Tibial artery (tissue), 4 donors: ENCODE measurements at regions not wholly inside any gene's neighbourhood (a gene's known extent, or its start where the extent isn't known, plus 50 kb on each side); places are given as distances from the start of the nearest gene placed in this dataset.

Experiments used
- DNase-seq, 2 donors: peaks; one replicate each; pipeline ENCODE4 v3.0.0-alpha.2; 2019
- H3K27ac ChIP-seq, 2 donors: fragments of 200-600 bp; sonication (generic) in 1 of 2; 1 replicate in 1 of 2; 2 replicates in 1 of 2; pipeline ENCODE4 v1.5.1; 2018 to 2019; ENCODE audit warnings: mild to moderate bottlenecking in 1 of 2
- H3K27me3 ChIP-seq, 2 donors: fragments of 200-600 bp; sonication (generic) in 1 of 2; one replicate each; pipeline versions ENCODE4 v1.5.1 to v1.6.0; 2016 to 2019
- H3K36me3 ChIP-seq, 3 donors: fragments of 200-600 bp; sonication (generic) in 2 of 3; one replicate each; pipeline ENCODE4 v1.5.1; 2016 to 2019; ENCODE audit warnings: mild to moderate bottlenecking in 2 of 3
- H3K4me1 ChIP-seq, 4 donors: fragments of 200-600 bp; sonication (generic) in 2 of 4; 1 replicate in 3 of 4; 2 replicates in 1 of 4; pipeline ENCODE4 v1.5.1; 2016 to 2019
- H3K4me3 ChIP-seq, 2 donors: fragments of 200-600 bp; sonication (generic) in 1 of 2; 1 replicate in 1 of 2; 2 replicates in 1 of 2; pipeline ENCODE4 v1.5.1; 2018 to 2019; ENCODE audit warnings: mild to moderate bottlenecking in 2 of 2
- H3K9me3 ChIP-seq, 3 donors: fragments of 200-600 bp; sonication (generic) in 1 of 3; one replicate each; pipeline ENCODE4 v1.5.1; 2016 to 2019
- intact Hi-C: fragments of 100-400 bp; cut with DNase I; formaldehyde crosslinking; loops from one replicate; pipeline ENCODE4 v1.15.0; 2023; ENCODE audit warnings: low total_unique reads
- TF ChIP-seq, protein P1 (sequence below), 2 experiments: fragments of 200-600 bp in 1 of 2; fragments of 450-650 bp in 1 of 2; IDR thresholded peaks; one replicate each; pipeline ENCODE4 v1.5.1; 2017 to 2019; ENCODE audit warnings: antibody characterized with exemption in 2 of 2, mild to moderate bottlenecking in 1 of 2, moderate library complexity in 1 of 2

DNA sequence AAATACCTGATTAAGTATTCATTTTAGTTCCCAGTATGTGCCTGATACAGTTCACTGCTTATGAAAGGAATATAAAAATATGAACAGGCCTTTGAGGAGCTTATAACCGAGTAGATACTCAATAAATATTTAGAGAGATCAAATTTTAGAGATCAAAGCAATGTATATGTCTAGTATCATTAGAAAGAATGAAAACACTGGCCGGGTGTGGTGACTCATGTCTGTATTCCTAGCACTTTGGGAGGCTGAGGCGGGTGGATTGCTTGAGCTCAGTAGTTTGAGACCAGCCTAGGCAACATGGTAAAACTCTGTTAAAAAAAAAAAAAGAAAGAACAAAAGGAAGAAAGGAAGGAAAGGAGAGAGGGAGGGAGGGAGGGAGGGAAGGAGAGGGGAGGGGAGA, 113.2 kb upstream of the EEA1 start:
- TF ChIP-seq, protein P1, sequence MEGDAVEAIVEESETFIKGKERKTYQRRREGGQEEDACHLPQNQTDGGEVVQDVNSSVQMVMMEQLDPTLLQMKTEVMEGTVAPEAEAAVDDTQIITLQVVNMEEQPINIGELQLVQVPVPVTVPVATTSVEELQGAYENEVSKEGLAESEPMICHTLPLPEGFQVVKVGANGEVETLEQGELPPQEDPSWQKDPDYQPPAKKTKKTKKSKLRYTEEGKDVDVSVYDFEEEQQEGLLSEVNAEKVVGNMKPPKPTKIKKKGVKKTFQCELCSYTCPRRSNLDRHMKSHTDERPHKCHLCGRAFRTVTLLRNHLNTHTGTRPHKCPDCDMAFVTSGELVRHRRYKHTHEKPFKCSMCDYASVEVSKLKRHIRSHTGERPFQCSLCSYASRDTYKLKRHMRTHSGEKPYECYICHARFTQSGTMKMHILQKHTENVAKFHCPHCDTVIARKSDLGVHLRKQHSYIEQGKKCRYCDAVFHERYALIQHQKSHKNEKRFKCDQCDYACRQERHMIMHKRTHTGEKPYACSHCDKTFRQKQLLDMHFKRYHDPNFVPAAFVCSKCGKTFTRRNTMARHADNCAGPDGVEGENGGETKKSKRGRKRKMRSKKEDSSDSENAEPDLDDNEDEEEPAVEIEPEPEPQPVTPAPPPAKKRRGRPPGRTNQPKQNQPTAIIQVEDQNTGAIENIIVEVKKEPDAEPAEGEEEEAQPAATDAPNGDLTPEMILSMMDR (IDR thresholded peaks at IDR 0.05): no peak
- no peaks in the 10 kb centered on the region for H3K27me3 ChIP-seq
- H3K9me3 ChIP-seq: no peaks in the 10 kb centered on the region
- intact Hi-C loops: no loop called here
- no peak overlapping the region for H3K27ac ChIP-seq
- no peak for DNase-seq
- H3K4me1 ChIP-seq: no peaks in the 10 kb centered on the region
- H3K4me3 ChIP-seq: no peak overlapping the region
- no peaks in the 10 kb centered on the region for H3K36me3 ChIP-seq

DNA sequence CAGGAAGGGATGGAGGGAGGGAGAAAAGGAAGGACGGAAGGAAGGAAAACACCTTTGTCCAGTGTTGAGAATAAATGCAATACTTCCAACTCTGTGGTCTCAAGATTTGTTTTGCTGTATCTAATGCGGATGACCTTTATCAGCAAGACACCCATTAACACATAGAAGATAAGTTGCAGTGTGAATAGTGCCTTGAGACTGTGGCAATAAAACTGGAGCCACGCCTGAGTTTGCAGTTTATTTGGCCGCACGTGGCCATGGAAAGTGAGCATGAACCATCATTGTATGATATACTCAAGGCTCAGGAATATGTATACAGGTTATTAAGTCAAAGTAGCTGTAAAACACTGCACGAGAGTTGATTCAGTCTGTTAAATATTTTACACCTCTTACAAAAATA, 113.6 kb upstream of the EEA1 start:
- Histone ChIP-seq H3K27ac (no peak overlapping the region), H3K27me3 (no peaks in the 10 kb centered on the region), H3K36me3 (no peaks in the 10 kb centered on the region), H3K4me3 (no peak overlapping the region), H3K4me1 (no peaks in the 10 kb centered on the region), H3K9me3 (no peaks in the 10 kb centered on the region)
- TF ChIP-seq, protein P1 (IDR thresholded peaks at IDR 0.05): no peak
- intact Hi-C loops: no loop called here
- no peak for DNase-seq

DNA sequence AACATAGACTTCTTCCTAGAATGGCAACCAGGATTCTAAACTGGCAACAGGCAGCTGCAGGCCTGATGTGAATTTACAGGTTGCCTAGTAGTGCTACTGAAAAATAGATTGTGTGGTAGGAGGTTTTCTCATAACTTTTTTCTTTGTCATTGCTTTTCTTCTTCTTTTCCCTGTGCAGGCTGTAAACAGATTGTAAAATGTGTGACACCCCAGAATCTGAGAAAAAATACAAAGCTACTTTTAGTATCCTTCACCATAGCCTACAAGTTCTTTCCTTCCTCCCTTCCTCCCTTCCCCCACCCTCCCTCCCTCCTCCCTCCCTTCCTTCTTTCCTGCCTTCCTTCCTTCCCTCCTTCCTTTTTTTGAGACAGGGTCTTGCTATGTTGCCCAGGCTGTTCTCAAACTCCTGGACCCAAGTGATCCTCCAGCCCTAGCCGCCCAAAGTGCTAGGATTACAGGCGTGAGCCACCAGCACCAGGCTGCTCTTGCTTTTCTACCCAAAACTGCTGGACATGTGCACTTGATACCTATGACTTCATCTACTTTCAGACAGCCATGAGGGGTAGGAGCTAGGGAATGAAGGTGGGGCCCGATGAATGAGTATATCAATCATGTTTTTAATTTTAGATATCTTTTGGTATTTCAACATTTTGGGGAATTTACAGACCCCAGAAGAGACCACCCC, 114.2 kb upstream of the EEA1 start:
- intact Hi-C loops: no loop called here
- Histone ChIP-seq H3K4me3 (no peak overlapping the region), H3K27ac (no peak overlapping the region), H3K36me3 (no peaks in the 10 kb centered on the region), H3K9me3 (no peaks in the 10 kb centered on the region), H3K27me3 (no peaks in the 10 kb centered on the region), H3K4me1 (no peaks in the 10 kb centered on the region)
- no peak for DNase-seq
- TF ChIP-seq, protein P1 (IDR thresholded peaks at IDR 0.05): no peak

DNA sequence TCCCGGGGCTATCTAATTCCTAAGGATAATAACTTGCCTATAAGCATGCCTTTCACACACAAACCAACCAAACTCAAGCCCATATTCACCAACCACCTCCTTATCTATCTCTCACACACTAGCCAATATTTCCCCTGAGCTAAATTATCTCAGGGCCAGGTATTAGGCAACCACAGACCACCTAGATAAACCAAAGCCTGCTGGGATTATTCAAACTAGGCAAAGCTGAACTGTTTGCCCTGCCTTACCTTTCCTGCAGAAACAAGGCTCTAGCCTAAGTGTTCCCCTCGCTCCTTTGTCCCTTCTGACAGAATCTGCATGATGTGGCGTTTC, 114.7 kb upstream of the EEA1 start:
- DNase-seq: no peak

DNA sequence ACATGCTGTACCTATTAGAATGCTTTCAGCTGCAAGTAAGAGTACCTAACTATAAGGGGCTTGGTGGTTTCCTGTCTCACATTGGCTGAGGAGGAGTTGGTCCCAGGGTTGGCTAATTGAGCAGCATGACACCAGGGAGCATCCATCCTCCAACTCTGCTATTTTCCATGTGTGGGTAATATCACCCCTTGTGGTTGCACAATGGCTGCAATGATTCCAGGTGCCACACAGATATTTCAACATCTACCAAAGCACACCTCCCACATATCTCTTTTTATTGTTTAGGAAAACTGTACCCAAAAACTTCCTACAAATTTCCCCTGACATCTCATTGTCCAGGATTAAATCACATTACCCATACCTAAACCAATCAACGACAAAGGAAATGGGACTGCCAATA, 118.0 kb upstream of the EEA1 start:
- DNase-seq: no peak
- Histone ChIP-seq H3K27me3 (no peaks in the 10 kb centered on the region), H3K4me1 (no peaks in the 10 kb centered on the region), H3K9me3 (no peaks in the 10 kb centered on the region), H3K36me3 (no peaks in the 10 kb centered on the region), H3K27ac (no peak overlapping the region), H3K4me3 (no peak overlapping the region)
- intact Hi-C loops: no loop called here
- TF ChIP-seq, protein P1 (IDR thresholded peaks at IDR 0.05): no peak

More for the DNA sequence above, 114.7 kb upstream of the EEA1 start:
- no peaks in the 10 kb centered on the region for H3K36me3 ChIP-seq
- TF ChIP-seq, protein P1 (IDR thresholded peaks at IDR 0.05): no peak
- intact Hi-C loops: no loop called here
- H3K27me3 ChIP-seq: no peaks in the 10 kb centered on the region
- H3K4me3 ChIP-seq: no peak overlapping the region
- no peaks in the 10 kb centered on the region for H3K4me1 ChIP-seq
- H3K27ac ChIP-seq: no peak overlapping the region
- H3K9me3 ChIP-seq: no peaks in the 10 kb centered on the region

DNA sequence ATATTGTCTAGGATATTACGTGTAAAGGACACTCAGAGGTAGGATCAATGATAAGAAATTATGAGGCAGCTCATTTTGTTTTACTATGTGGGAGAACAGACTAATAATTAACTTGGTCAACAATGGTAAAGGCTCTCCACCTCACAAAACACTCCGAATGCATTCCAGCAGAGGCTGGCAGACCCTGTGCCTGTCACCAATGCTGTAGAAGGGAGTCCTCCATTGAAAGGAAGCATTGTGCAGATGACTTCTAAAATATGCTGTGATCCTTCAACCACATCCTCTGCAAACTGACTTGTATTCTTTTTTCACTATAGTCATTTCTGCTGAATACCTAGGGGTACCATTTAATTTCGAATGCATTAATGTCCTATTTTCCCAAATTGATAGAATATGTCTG, 119.6 kb upstream of the EEA1 start:
- intact Hi-C loops: no loop called here
- TF ChIP-seq, protein P1 (IDR thresholded peaks at IDR 0.05): no peak
- Histone ChIP-seq H3K4me1 (no peaks in the 10 kb centered on the region), H3K27me3 (no peaks in the 10 kb centered on the region), H3K9me3 (no peaks in the 10 kb centered on the region), H3K36me3 (no peaks in the 10 kb centered on the region), H3K27ac (no peak overlapping the region), H3K4me3 (no peak overlapping the region)
- DNase-seq: no peak
